ENCODE measurements at regions not wholly inside any gene's neighbourhood (a gene's known extent, or its start where the extent isn't known, plus 50 kb on each side); places are given as distances from the start of the nearest gene placed in this dataset.

DNA sequence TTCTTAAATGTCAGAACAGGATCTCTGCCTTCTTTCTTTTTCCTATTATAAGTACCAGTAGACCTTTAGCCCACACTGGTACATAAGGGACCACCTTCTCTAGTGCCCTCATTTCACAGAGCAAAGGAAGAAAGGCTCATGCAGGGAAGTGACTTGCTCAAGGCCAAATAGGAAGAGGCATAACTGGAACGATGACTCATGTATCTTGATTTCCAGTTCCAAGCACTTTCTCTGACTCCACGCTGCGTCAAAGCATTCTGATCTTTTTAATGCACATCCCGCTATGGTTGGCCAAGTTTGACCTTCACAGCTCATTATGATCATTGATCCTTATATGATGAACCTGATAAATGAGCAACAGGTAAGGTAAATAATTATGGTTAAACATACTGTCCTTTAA, 542.0 kb downstream of the GBA3 start:
- Mint-ChIP-seq H3K27me3 (no peaks in the 10 kb centered on the region), H3K9me3 (ENCODE audit: insufficient read depth) (no peaks in the 10 kb centered on the region), H3K27ac (no peak overlapping the region), H3K4me1 (no peaks in the 10 kb centered on the region), H3K4me3 (no peak overlapping the region)
- intact Hi-C loops (cut with micrococcal nuclease): no loop called here
- Histone ChIP-seq H4K20me1 (ENCODE audit: control insufficient read depth, insufficient read depth, low read length, poor library complexity, severe bottlenecking) (no peaks in the 10 kb centered on the region), H3K4me3 (ENCODE audit: control extremely low read depth in 1 of 5, extremely low read depth in 1 of 5, insufficient read depth in 1 of 5, low read depth in 2 of 5, low read length in 4 of 5) (no peak overlapping the region), H3K79me2 (ENCODE audit: control insufficient read depth, insufficient read depth, low read length) (no peaks in the 10 kb centered on the region), H3K36me3 (replicated peaks in 1 of 2; ENCODE audit: control extremely low read depth in 1 of 2, control insufficient read depth in 1 of 2, extremely low read depth in 1 of 2, insufficient read depth in 2 of 2, low read length in 1 of 2) (no peaks in the 10 kb centered on the region), H3K4me1 (ENCODE audit: control insufficient read depth in 2 of 2, insufficient read depth in 2 of 2, low read length in 2 of 2) (no peaks in the 10 kb centered on the region), H3K27me3 (replicated peaks in 1 of 4; ENCODE audit: control extremely low read depth in 1 of 4, control insufficient read depth in 3 of 4, insufficient read depth in 4 of 4, low read length in 3 of 4) (no peaks in the 10 kb centered on the region), H2AFZ (ENCODE audit: insufficient read depth, low read depth, low read length, poor library complexity, severe bottlenecking) (no peak overlapping the region), H3K9me3 (ENCODE audit: control extremely low read depth in 1 of 3, control insufficient read depth in 2 of 3, insufficient read depth in 1 of 3, low read length in 2 of 3) (peaks cover 2 to 3% (median 3%) of the 10 kb centered on the region in 3 donors), H3K4me2 (replicated peaks; ENCODE audit: low read depth, low read length, poor library complexity, severe bottlenecking) (no peak overlapping the region), H3K9ac (ENCODE audit: low read length) (no peak overlapping the region), H3K27ac (ENCODE audit: low read length in 2 of 2) (no peak overlapping the region)
- TF ChIP-seq, protein P1, sequence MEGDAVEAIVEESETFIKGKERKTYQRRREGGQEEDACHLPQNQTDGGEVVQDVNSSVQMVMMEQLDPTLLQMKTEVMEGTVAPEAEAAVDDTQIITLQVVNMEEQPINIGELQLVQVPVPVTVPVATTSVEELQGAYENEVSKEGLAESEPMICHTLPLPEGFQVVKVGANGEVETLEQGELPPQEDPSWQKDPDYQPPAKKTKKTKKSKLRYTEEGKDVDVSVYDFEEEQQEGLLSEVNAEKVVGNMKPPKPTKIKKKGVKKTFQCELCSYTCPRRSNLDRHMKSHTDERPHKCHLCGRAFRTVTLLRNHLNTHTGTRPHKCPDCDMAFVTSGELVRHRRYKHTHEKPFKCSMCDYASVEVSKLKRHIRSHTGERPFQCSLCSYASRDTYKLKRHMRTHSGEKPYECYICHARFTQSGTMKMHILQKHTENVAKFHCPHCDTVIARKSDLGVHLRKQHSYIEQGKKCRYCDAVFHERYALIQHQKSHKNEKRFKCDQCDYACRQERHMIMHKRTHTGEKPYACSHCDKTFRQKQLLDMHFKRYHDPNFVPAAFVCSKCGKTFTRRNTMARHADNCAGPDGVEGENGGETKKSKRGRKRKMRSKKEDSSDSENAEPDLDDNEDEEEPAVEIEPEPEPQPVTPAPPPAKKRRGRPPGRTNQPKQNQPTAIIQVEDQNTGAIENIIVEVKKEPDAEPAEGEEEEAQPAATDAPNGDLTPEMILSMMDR (IDR thresholded peaks at IDR 0.05): no peak
- TF ChIP-seq EZH2 (IDR thresholded peaks at IDR 0.05; ENCODE audit: borderline replicate concordance, insufficient read depth, low read depth, low read length, poor library complexity, severe bottlenecking): no peak
- ChIA-PET POLR2A (no interaction called here), CTCF (no interaction called here)
- no peak for ATAC-seq (ENCODE audit: low read depth)
- DNase-seq: no peak
- 100% methylated on average over 3 of the region's 4 CpGs for WGBS (ENCODE audit: insufficient coverage)

DNA sequence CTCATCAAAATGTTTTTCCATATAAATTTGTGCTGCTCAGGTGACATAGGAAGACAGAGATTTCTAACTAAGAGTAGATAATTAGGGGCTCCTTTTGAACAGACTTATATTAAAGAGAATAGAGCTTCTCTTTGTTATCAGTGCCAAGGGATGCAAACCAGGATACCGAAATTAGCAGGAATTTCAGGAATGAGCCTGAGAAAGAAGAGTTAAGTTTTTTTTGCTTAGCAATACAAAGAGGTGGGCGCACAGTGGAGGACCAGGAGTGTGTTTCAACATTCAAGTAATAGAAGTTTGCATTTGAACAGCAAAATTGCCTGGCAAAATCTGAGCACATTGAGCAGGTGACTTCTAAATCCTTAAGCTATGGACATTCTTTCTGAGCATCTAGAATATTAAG, 541.3 kb downstream of the GBA3 start:
- WGBS (ENCODE audit: insufficient coverage): 78% methylated on average over 2 of the region's 2 CpGs
- H3K9me3 Mint-ChIP-seq (ENCODE audit: insufficient read depth): no peaks in the 10 kb centered on the region
- ATAC-seq (ENCODE audit: low read depth) (no peak), DNase-seq (no peak)
- no peak overlapping the region for H3K9ac ChIP-seq (ENCODE audit: low read length)
- CTCF ChIA-PET: no interaction called here
- H3K4me3 Mint-ChIP-seq: no peak overlapping the region
- H4K20me1 ChIP-seq (ENCODE audit: control insufficient read depth, insufficient read depth, low read length, poor library complexity, severe bottlenecking): no peaks in the 10 kb centered on the region
- no peaks in the 10 kb centered on the region for H3K4me1 Mint-ChIP-seq
- H3K27me3 ChIP-seq (replicated peaks in 1 of 4; ENCODE audit: control extremely low read depth in 1 of 4, control insufficient read depth in 3 of 4, insufficient read depth in 4 of 4, low read length in 3 of 4): no peaks in the 10 kb centered on the region
- no peaks in the 10 kb centered on the region for H3K36me3 ChIP-seq (replicated peaks in 1 of 2; ENCODE audit: control extremely low read depth in 1 of 2, control insufficient read depth in 1 of 2, extremely low read depth in 1 of 2, insufficient read depth in 2 of 2, low read length in 1 of 2)
- intact Hi-C loops (cut with micrococcal nuclease): no loop called here
- H3K4me3 ChIP-seq (ENCODE audit: control extremely low read depth in 1 of 5, extremely low read depth in 1 of 5, insufficient read depth in 1 of 5, low read depth in 2 of 5, low read length in 4 of 5): no peak overlapping the region
- POLR2A ChIA-PET: no interaction called here
- no peak overlapping the region for H3K27ac ChIP-seq (ENCODE audit: low read length in 2 of 2)
- H3K9me3 ChIP-seq (ENCODE audit: control extremely low read depth in 1 of 3, control insufficient read depth in 2 of 3, insufficient read depth in 1 of 3, low read length in 2 of 3): peaks cover 2 to 3% (median 3%) of the 10 kb centered on the region in 3 donors
- H3K79me2 ChIP-seq (ENCODE audit: control insufficient read depth, insufficient read depth, low read length): no peaks in the 10 kb centered on the region
- H3K27ac Mint-ChIP-seq: no peak overlapping the region
- no peaks in the 10 kb centered on the region for H3K4me1 ChIP-seq (ENCODE audit: control insufficient read depth in 2 of 2, insufficient read depth in 2 of 2, low read length in 2 of 2)
- H2AFZ ChIP-seq (ENCODE audit: insufficient read depth, low read depth, low read length, poor library complexity, severe bottlenecking): no peak overlapping the region
- TF ChIP-seq EZH2 (IDR thresholded peaks at IDR 0.05; ENCODE audit: borderline replicate concordance, insufficient read depth, low read depth, low read length, poor library complexity, severe bottlenecking): no peak
- TF ChIP-seq, protein P1 (IDR thresholded peaks at IDR 0.05): no peak
- no peaks in the 10 kb centered on the region for H3K27me3 Mint-ChIP-seq
- no peak overlapping the region for H3K4me2 ChIP-seq (replicated peaks; ENCODE audit: low read depth, low read length, poor library complexity, severe bottlenecking)
